HFFc6 (cell line): ENCODE measurements at regions not wholly inside any gene's neighbourhood (a gene's known extent, or its start where the extent isn't known, plus 50 kb on each side); places are given as distances from the start of the nearest gene placed in this dataset.

ENCODE experiments used
- DNase-seq: peaks from one replicate; pipeline ENCODE4 v3.0.0-alpha.2; 2018
- H3K27ac Mint-ChIP-seq: 2 replicates; pipeline ENCODE4 v1.8.0; 2020; ENCODE audit warnings: mild to moderate bottlenecking, mixed read lengths
- H3K27me3 Mint-ChIP-seq: 2 replicates; pipeline ENCODE4 v1.8.0; 2021; ENCODE audit warnings: mild to moderate bottlenecking, moderate library complexity, mixed read lengths; ENCODE audit not compliant: insufficient read depth
- H3K36me3 Mint-ChIP-seq: 2 replicates; pipeline ENCODE4 v1.8.0; 2021; ENCODE audit warnings: low read depth, mixed read lengths
- H3K4me1 Mint-ChIP-seq: 2 replicates; pipeline ENCODE4 v1.8.0; 2020; ENCODE audit warnings: low read depth, mixed read lengths
- H3K4me3 Mint-ChIP-seq: 2 replicates; pipeline ENCODE4 v1.8.0; 2020; ENCODE audit warnings: mild to moderate bottlenecking, moderate library complexity, mixed read lengths
- H3K9me3 Mint-ChIP-seq: 2 replicates; pipeline ENCODE4 v1.8.0; 2020; ENCODE audit warnings: mild to moderate bottlenecking, mixed read lengths
- CTCF ChIP-seq: fragments of 200-600 bp; sonication (generic); IDR thresholded peaks from 2 replicates; pipeline ENCODE4 v1.5.0; 2021; ENCODE audit warnings: antibody characterized with exemption, mild to moderate bottlenecking

- Mint-ChIP-seq H3K4me1 (no peaks in the 10 kb centered on the region), H3K36me3 (no peaks in the 10 kb centered on the region), H3K4me3 (no peak overlapping the region), H3K27me3 (peaks cover 3% of the 10 kb centered on the region), H3K27ac (no peak overlapping the region), H3K9me3 (peaks cover 4% of the 10 kb centered on the region; the same call in 1 of the 2 replicates)
- no peak for TF ChIP-seq CTCF
- no peak for DNase-seq
Observed at GRCh38 chr17:71919896-71920295, 200.9 kb upstream of the SOX9 start.

DNA sequence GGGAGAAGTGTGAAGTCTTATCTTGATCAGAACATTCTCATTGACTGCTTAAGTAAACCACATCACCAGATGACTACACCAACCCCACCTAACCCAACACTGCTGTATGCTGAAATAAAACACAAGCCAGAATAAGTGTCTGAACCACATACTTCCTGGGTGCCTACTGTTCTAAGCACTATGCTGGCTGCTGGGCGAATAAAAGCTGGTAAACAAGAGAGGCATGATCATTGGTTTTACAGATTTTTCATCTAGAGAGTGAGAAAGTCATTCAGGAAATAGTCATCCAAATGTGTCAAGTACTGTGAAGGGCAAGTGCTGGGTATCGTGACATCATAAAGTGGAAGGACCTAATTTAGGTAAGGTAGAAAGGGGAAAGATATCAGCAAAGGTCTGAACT lies 199.0 kb upstream of the SOX9 start:
- Mint-ChIP-seq H3K9me3 (peaks cover 4% of the 10 kb centered on the region; the same call in 1 of the 2 replicates), H3K4me1 (no peaks in the 10 kb centered on the region), H3K27me3 (peaks cover 3% of the 10 kb centered on the region), H3K27ac (no peak overlapping the region), H3K36me3 (no peaks in the 10 kb centered on the region), H3K4me3 (no peak overlapping the region)
- no peak for TF ChIP-seq CTCF
- no peak for DNase-seq

GRCh38 chr17:71922439-71922838 lies 198.4 kb upstream of the SOX9 start:
- DNase-seq, result no peak
- peaks cover 3% of the 10 kb centered on the region for H3K27me3 Mint-ChIP-seq
- TF ChIP-seq CTCF, result no peak
- H3K36me3 Mint-ChIP-seq, result no peaks in the 10 kb centered on the region
- no peak overlapping the region for H3K4me3 Mint-ChIP-seq
- no peak overlapping the region for H3K27ac Mint-ChIP-seq
- H3K4me1 Mint-ChIP-seq, result no peaks in the 10 kb centered on the region
- peaks cover 4% of the 10 kb centered on the region; the same call in 1 of the 2 replicates for H3K9me3 Mint-ChIP-seq

- no peak for DNase-seq
Observed at GRCh38 chr17:71926746-71927398, 193.9 kb upstream of the SOX9 start.

GRCh38 chr17:71933306-71933705 lies 187.5 kb upstream of the SOX9 start:
- H3K4me1 Mint-ChIP-seq, result no peaks in the 10 kb centered on the region
- no peak for DNase-seq
- no peaks in the 10 kb centered on the region for H3K36me3 Mint-ChIP-seq
- H3K27ac Mint-ChIP-seq, result no peak overlapping the region
- peaks cover 5% of the 10 kb centered on the region; the same call in 1 of the 2 replicates for H3K9me3 Mint-ChIP-seq
- no peak for TF ChIP-seq CTCF
- H3K27me3 Mint-ChIP-seq, result peaks cover 6% of the 10 kb centered on the region
- H3K4me3 Mint-ChIP-seq, result no peak overlapping the region

More at GRCh38 chr17:71926746-71927398, 193.9 kb upstream of the SOX9 start:
- H3K9me3 Mint-ChIP-seq, result peaks cover 9% of the 10 kb centered on the region; the same call in 1 of the 2 replicates
- no peak for TF ChIP-seq CTCF
- H3K4me3 Mint-ChIP-seq, result no peak overlapping the region
- peaks cover 3% of the 10 kb centered on the region for H3K27me3 Mint-ChIP-seq
- no peaks in the 10 kb centered on the region for H3K4me1 Mint-ChIP-seq
- no peak overlapping the region for H3K27ac Mint-ChIP-seq
- H3K36me3 Mint-ChIP-seq, result no peaks in the 10 kb centered on the region
